GM12878 (cell line): ENCODE measurements at regions not wholly inside any gene's neighbourhood (a gene's known extent, or its start where the extent isn't known, plus 50 kb on each side); places are given as distances from the start of the nearest gene placed in this dataset.

Experiments
- BRCA1 ChIP-seq: IDR thresholded peaks from 2 replicates; pipeline ENCODE4 v1.6.1; 2011; ENCODE audit warnings: low read depth, low read length, improper control_type of control experiment
- SPI1 ChIP-seq: IDR thresholded peaks from 2 replicates; pipeline ENCODE4 v1.6.1; 2011; ENCODE audit warnings: low read depth, mild to moderate bottlenecking, low read length, moderate library complexity, borderline replicate concordance; ENCODE audit not compliant: insufficient read depth

DNA sequence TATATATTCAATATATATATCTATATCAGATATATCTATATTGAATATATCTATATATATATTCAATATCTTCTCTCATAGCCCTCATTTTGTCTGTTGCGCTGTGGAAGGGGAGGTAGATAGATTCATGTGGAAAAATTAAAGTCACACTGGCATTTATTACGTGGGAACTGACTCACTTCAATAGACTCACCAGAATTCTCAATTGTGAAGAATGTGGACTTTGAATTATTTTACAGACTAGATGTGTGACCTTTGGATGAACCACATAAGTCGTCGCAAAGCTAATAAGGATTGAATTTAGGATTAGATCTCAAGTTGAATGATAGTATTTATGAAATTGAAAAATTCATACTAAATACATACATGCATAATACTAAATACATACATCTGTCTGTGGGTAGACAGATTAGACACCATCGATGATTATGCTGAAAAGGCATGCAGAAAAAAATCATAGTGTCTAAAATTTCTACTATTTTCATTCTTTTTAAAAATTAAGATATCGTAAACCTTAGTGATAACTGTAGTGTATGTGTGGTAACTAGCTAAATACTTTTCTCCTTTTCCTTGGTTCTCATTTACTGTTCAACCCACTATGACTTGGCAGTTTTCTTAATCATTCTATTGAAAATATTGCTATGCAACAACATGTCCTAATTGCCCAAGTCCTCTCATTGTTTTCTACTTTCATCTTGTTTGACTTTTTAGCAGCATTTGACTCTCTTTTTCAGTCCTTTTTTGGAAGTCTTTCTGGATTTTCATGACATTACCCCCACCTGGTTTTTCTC, 61.8 kb upstream of the A1CF start:
- TF ChIP-seq BRCA1: no peak
- no peak for TF ChIP-seq SPI1
